Activated CD8-positive, alpha-beta T cell treated with anti-CD3 and anti-CD28 coated beads, Interleukin-2, amount 10 ng/mL, durations not matched to agents 7 days and 5 days (primary cell): ENCODE measurements at regions not wholly inside any gene's neighbourhood (a gene's known extent, or its start where the extent isn't known, plus 50 kb on each side); places are given as distances from the start of the nearest gene placed in this dataset.
"Not testable (repeated sequence)": the region's sequence is repeated elsewhere in the genome, so short reads cannot be mapped to it uniquely, and the experiment has no call there.

ENCODE experiments used
- ATAC-seq: fragments of 150-1000 bp; cut with Tn5 transposase; one replicate; pipeline ENCODE4 v1.10.0; 2021; ENCODE audit warnings: moderate library complexity
- CTCF ChIA-PET: fragments of 350-600 bp; sonication (Branson Sonifier 250); formaldehyde crosslinking; loops from one replicate; lab custom pipeline; 2021; ENCODE audit warnings: antibody characterized with exemption; lab: Charles Lee
- POLR2A ChIA-PET: fragments of 350-600 bp; sonication (Branson Sonifier 250); formaldehyde crosslinking; loops from one replicate; lab custom pipeline; 2021; ENCODE audit warnings: antibody characterized with exemption; lab: Charles Lee
- DNase-seq: peaks from one replicate; pipeline ENCODE4 v3.0.0-alpha.2; 2020
- H3K27ac Mint-ChIP-seq: one replicate; pipeline ENCODE4 v1.8.0; 2021; ENCODE audit warnings: mild to moderate bottlenecking, mixed read lengths
- H3K27me3 Mint-ChIP-seq: one replicate; pipeline ENCODE4 v1.8.0; 2021; ENCODE audit warnings: low read depth, mixed read lengths
- H3K36me3 Mint-ChIP-seq: one replicate; pipeline ENCODE4 v1.8.0; 2021; ENCODE audit warnings: low read depth, mixed read lengths
- H3K4me1 Mint-ChIP-seq: one replicate; pipeline ENCODE4 v1.8.0; 2021; ENCODE audit warnings: low read depth, mixed read lengths
- H3K4me3 Mint-ChIP-seq: one replicate; pipeline ENCODE4 v1.8.0; 2021; ENCODE audit warnings: mild to moderate bottlenecking, mixed read lengths
- H3K9me3 Mint-ChIP-seq: one replicate; pipeline ENCODE4 v1.8.0; 2022; ENCODE audit warnings: mixed read lengths; ENCODE audit not compliant: insufficient read depth

GRCh38 chr1:95504321-95504720 lies 270.3 kb downstream of the RWDD3 start:
- POLR2A ChIA-PET = no interaction called here
- Mint-ChIP-seq H3K4me3 (no peak overlapping the region), H3K4me1 (no peaks in the 10 kb centered on the region), H3K36me3 (no peaks in the 10 kb centered on the region), H3K9me3 (no peaks in the 10 kb centered on the region), H3K27me3 (no peaks in the 10 kb centered on the region), H3K27ac (no peak overlapping the region)
- ATAC-seq (no peak), DNase-seq (no peak)
- CTCF ChIA-PET = no interaction called here

GRCh38 chr1:95506736-95507414 lies 272.9 kb downstream of the RWDD3 start:
- Mint-ChIP-seq H3K4me1 (no peaks in the 10 kb centered on the region), H3K9me3 (peaks cover 4% of the 10 kb centered on the region), H3K36me3 (no peaks in the 10 kb centered on the region), H3K27ac (no peak overlapping the region), H3K27me3 (no peaks in the 10 kb centered on the region), H3K4me3 (no peak overlapping the region)
- ATAC-seq (no peak), DNase-seq (no peak)
- CTCF ChIA-PET = no interaction called here
- POLR2A ChIA-PET = no interaction called here

GRCh38 chr1:95509989-95510388 lies 276.0 kb downstream of the RWDD3 start:
- Mint-ChIP-seq H3K4me3 (no peak overlapping the region), H3K36me3 (no peaks in the 10 kb centered on the region), H3K27me3 (no peaks in the 10 kb centered on the region), H3K27ac (no peak overlapping the region), H3K4me1 (no peaks in the 10 kb centered on the region), H3K9me3 (peaks cover 4% of the 10 kb centered on the region)
- ChIA-PET POLR2A (no interaction called here), CTCF (no interaction called here)
- DNase-seq = no peak
- ATAC-seq = no peak

GRCh38 chr1:95512925-95513324 lies 278.9 kb downstream of the RWDD3 start:
- ATAC-seq (no peak), DNase-seq (no peak)
- no peaks in the 10 kb centered on the region for H3K4me1 Mint-ChIP-seq
- H3K36me3 Mint-ChIP-seq = no peaks in the 10 kb centered on the region
- H3K27me3 Mint-ChIP-seq = no peaks in the 10 kb centered on the region
- H3K27ac Mint-ChIP-seq = no peak overlapping the region
- H3K4me3 Mint-ChIP-seq = no peak overlapping the region
- H3K9me3 Mint-ChIP-seq = peaks cover 4% of the 10 kb centered on the region
- POLR2A ChIA-PET = no interaction called here
- CTCF ChIA-PET = no interaction called here

GRCh38 chr1:95517506-95517905 lies 283.5 kb downstream of the RWDD3 start:
- no peaks in the 10 kb centered on the region for H3K27me3 Mint-ChIP-seq
- ATAC-seq (no peak), DNase-seq (no peak)
- H3K36me3 Mint-ChIP-seq = no peaks in the 10 kb centered on the region
- no peak overlapping the region for H3K27ac Mint-ChIP-seq
- H3K4me3 Mint-ChIP-seq = no peak overlapping the region
- POLR2A ChIA-PET = no interaction called here
- peaks cover 4% of the 10 kb centered on the region for H3K9me3 Mint-ChIP-seq
- no peaks in the 10 kb centered on the region for H3K4me1 Mint-ChIP-seq
- CTCF ChIA-PET = no interaction called here

GRCh38 chr1:95518310-95518709 lies 284.3 kb downstream of the RWDD3 start:
- H3K36me3 Mint-ChIP-seq = no peaks in the 10 kb centered on the region
- H3K27me3 Mint-ChIP-seq = no peaks in the 10 kb centered on the region

GRCh38 chr1:95520390-95520789 lies 286.4 kb downstream of the RWDD3 start:
- Mint-ChIP-seq H3K27me3 (no peaks in the 10 kb centered on the region), H3K4me1 (no peaks in the 10 kb centered on the region), H3K36me3 (no peaks in the 10 kb centered on the region), H3K4me3 (no peak overlapping the region), H3K9me3 (peaks cover 16% of the 10 kb centered on the region), H3K27ac (no peak overlapping the region)
- CTCF ChIA-PET = no interaction called here
- DNase-seq (no peak), ATAC-seq (no peak)
- POLR2A ChIA-PET = no interaction called here

More at GRCh38 chr1:95518310-95518709, 284.3 kb downstream of the RWDD3 start:
- ChIA-PET CTCF (no interaction called here), POLR2A (no interaction called here)
- H3K4me3 Mint-ChIP-seq = no peak overlapping the region
- peaks cover 8% of the 10 kb centered on the region for H3K9me3 Mint-ChIP-seq
- ATAC-seq = no peak
- no peak for DNase-seq
- H3K4me1 Mint-ChIP-seq = no peaks in the 10 kb centered on the region
- H3K27ac Mint-ChIP-seq = no peak overlapping the region

- H3K27ac Mint-ChIP-seq = no peak overlapping the region
- CTCF ChIA-PET = no interaction called here
- H3K9me3 Mint-ChIP-seq = peaks cover 8% of the 10 kb centered on the region
- POLR2A ChIA-PET = no interaction called here
- H3K4me1 Mint-ChIP-seq = no peaks in the 10 kb centered on the region
- ATAC-seq (no peak), DNase-seq (no peak)
- no peaks in the 10 kb centered on the region for H3K36me3 Mint-ChIP-seq
- no peak overlapping the region for H3K4me3 Mint-ChIP-seq
- H3K27me3 Mint-ChIP-seq = no peaks in the 10 kb centered on the region
Measured at GRCh38 chr1:95532335-95532734, 298.3 kb downstream of the RWDD3 start.

- CTCF ChIA-PET = no interaction called here
- ATAC-seq = no peak
- H3K27me3 Mint-ChIP-seq = no peaks in the 10 kb centered on the region
Measured at GRCh38 chr1:95534985-95535384, 301.0 kb downstream of the RWDD3 start.

GRCh38 chr1:95535614-95536013 lies 301.6 kb downstream of the RWDD3 start:
- Mint-ChIP-seq H3K27me3 (no peaks in the 10 kb centered on the region), H3K4me1 (no peaks in the 10 kb centered on the region), H3K36me3 (no peaks in the 10 kb centered on the region), H3K9me3 (peaks cover 4% of the 10 kb centered on the region), H3K4me3 (no peak overlapping the region), H3K27ac (no peak overlapping the region)
- CTCF ChIA-PET = no interaction called here
- no peak for ATAC-seq
- DNase-seq = no peak
- POLR2A ChIA-PET = no interaction called here

More at GRCh38 chr1:95534985-95535384, 301.0 kb downstream of the RWDD3 start:
- Mint-ChIP-seq H3K9me3 (peaks cover 4% of the 10 kb centered on the region), H3K36me3 (no peaks in the 10 kb centered on the region), H3K27ac (no peak overlapping the region), H3K4me1 (no peaks in the 10 kb centered on the region), H3K4me3 (no peak overlapping the region)
- POLR2A ChIA-PET = no interaction called here
- DNase-seq = no peak

GRCh38 chr1:95536501-95536900 lies 302.5 kb downstream of the RWDD3 start:
- Mint-ChIP-seq H3K27ac (no peak overlapping the region), H3K4me3 (no peak overlapping the region), H3K27me3 (no peaks in the 10 kb centered on the region), H3K9me3 (peaks cover 4% of the 10 kb centered on the region), H3K4me1 (no peaks in the 10 kb centered on the region), H3K36me3 (no peaks in the 10 kb centered on the region)
- CTCF ChIA-PET = no interaction called here
- POLR2A ChIA-PET = no interaction called here
- ATAC-seq = no peak
- no peak for DNase-seq

GRCh38 chr1:95537176-95537575 lies 303.2 kb downstream of the RWDD3 start:
- POLR2A ChIA-PET = no interaction called here
- ATAC-seq (no peak), DNase-seq (no peak)
- Mint-ChIP-seq H3K4me3 (no peak overlapping the region), H3K27ac (no peak overlapping the region), H3K4me1 (no peaks in the 10 kb centered on the region), H3K27me3 (no peaks in the 10 kb centered on the region), H3K36me3 (no peaks in the 10 kb centered on the region), H3K9me3 (peaks cover 4% of the 10 kb centered on the region)
- CTCF ChIA-PET = no interaction called here

GRCh38 chr1:95538242-95538641 lies 304.2 kb downstream of the RWDD3 start:
- POLR2A ChIA-PET, ATAC-seq, H3K9me3 Mint-ChIP-seq, H3K27me3 Mint-ChIP-seq, H3K36me3 Mint-ChIP-seq, CTCF ChIA-PET, DNase-seq, H3K4me1 Mint-ChIP-seq, H3K27ac Mint-ChIP-seq, H3K4me3 Mint-ChIP-seq: not testable (repeated sequence)
